ENCODE measurements at regions not wholly inside any gene's neighbourhood (a gene's known extent, or its start where the extent isn't known, plus 50 kb on each side); places are given as distances from the start of the nearest gene placed in this dataset.

GRCh38 chr3:177607589-177607988 is 410.3 kb upstream of the TBL1XR1 start:
- H3K4me1 ChIP-seq (replicated peaks; ENCODE audit: insufficient read depth): peaks cover 51% of the 10 kb centered on the region
- DNase-seq: no peak
- no peak overlapping the region for H2AFZ ChIP-seq
- no peaks in the 10 kb centered on the region for H3K36me3 ChIP-seq (ENCODE audit: low read depth)
- H3K9me2 ChIP-seq (ENCODE audit: insufficient read depth): 0 out of 2 replicates have a peak, but pooled peaks cover 3% of the 10 kb centered on the region
- peaks cover 29% of the 10 kb centered on the region for H3F3A ChIP-seq (ENCODE audit: insufficient read depth, low read depth)
- no peaks in the 10 kb centered on the region for H4K20me1 ChIP-seq (ENCODE audit: insufficient read depth)
- no peak for TF ChIP-seq CTCF (conservative IDR thresholded peaks at IDR 0.05)
- TF ChIP-seq EZH2 (IDR thresholded peaks at IDR 0.05; ENCODE audit: low read depth): no peak
- no peak overlapping the region for H3K4me2 ChIP-seq
- ChIA-PET POLR2A (ENCODE audit: unreplicated experiment) (no interaction called here), CTCF (no interaction called here)
- peaks cover 22% of the 10 kb centered on the region; the same call in 1 of the 2 replicates for H3K9me3 ChIP-seq (ENCODE audit: insufficient read depth, low read depth)
- H3K27ac ChIP-seq: no peak overlapping the region
- H3K27me3 ChIP-seq (ENCODE audit: insufficient read depth, low read depth): no peaks in the 10 kb centered on the region
- H3K4me3 ChIP-seq: no peak overlapping the region
- intact Hi-C loops (cut with micrococcal nuclease; ENCODE audit: unreplicated experiment): no loop called here
- BruUV-seq (replicated peaks): no TSS peak
- H3K79me2 ChIP-seq (ENCODE audit: low read depth): no peaks in the 10 kb centered on the region

- H3K9me3 ChIP-seq (ENCODE audit: insufficient read depth, low read depth): peaks cover 29% of the 10 kb centered on the region; the same call in 1 of the 2 replicates
- no peak overlapping the region for H3K4me2 ChIP-seq
- DNase-seq: no peak
- H3K36me3 ChIP-seq (ENCODE audit: low read depth): no peaks in the 10 kb centered on the region
- no peak overlapping the region for H2AFZ ChIP-seq
- no peak overlapping the region for H3K4me3 ChIP-seq
- BruUV-seq (replicated peaks): no TSS peak
- 0 out of 2 replicates have a peak, but pooled peaks cover 3% of the 10 kb centered on the region for H3K9me2 ChIP-seq (ENCODE audit: insufficient read depth)
- ChIA-PET POLR2A (ENCODE audit: unreplicated experiment) (no interaction called here), CTCF (no interaction called here)
- H3K79me2 ChIP-seq (ENCODE audit: low read depth): no peaks in the 10 kb centered on the region
- no peak overlapping the region for H3K27ac ChIP-seq
- intact Hi-C loops (cut with micrococcal nuclease; ENCODE audit: unreplicated experiment): no loop called here
- H3K4me1 ChIP-seq (replicated peaks; ENCODE audit: insufficient read depth): peaks cover 43% of the 10 kb centered on the region
- TF ChIP-seq EZH2 (IDR thresholded peaks at IDR 0.05; ENCODE audit: low read depth) (no peak), CTCF (conservative IDR thresholded peaks at IDR 0.05) (no peak)
- H3F3A ChIP-seq (ENCODE audit: insufficient read depth, low read depth): peaks cover 20% of the 10 kb centered on the region
- no peaks in the 10 kb centered on the region for H4K20me1 ChIP-seq (ENCODE audit: insufficient read depth)
- no peaks in the 10 kb centered on the region for H3K27me3 ChIP-seq (ENCODE audit: insufficient read depth, low read depth)
These were observed 411.2 kb upstream of the TBL1XR1 start for GRCh38 chr3:177608443-177608842.

- no peaks in the 10 kb centered on the region for H4K20me1 ChIP-seq (ENCODE audit: insufficient read depth)
- no peak overlapping the region for H3K4me2 ChIP-seq
- ChIA-PET CTCF (no interaction called here), POLR2A (ENCODE audit: unreplicated experiment) (no interaction called here)
- no peak overlapping the region for H2AFZ ChIP-seq
- intact Hi-C loops (cut with micrococcal nuclease; ENCODE audit: unreplicated experiment): loop anchor here (10.0 kb wide), 1 partner anchor 545 kb away; no protein-coding TSS in a partner anchor
- no peaks in the 10 kb centered on the region for H3K79me2 ChIP-seq (ENCODE audit: low read depth)
- TF ChIP-seq EZH2 (IDR thresholded peaks at IDR 0.05; ENCODE audit: low read depth) (no peak), CTCF (conservative IDR thresholded peaks at IDR 0.05) (no peak)
- no peaks in the 10 kb centered on the region for H3K27me3 ChIP-seq (ENCODE audit: insufficient read depth, low read depth)
- BruUV-seq (replicated peaks): no TSS peak
- 0 out of 2 replicates have a peak, but pooled peaks cover 3% of the 10 kb centered on the region for H3K9me2 ChIP-seq (ENCODE audit: insufficient read depth)
- no peak overlapping the region for H3K27ac ChIP-seq
- peaks cover 12% of the 10 kb centered on the region; the same call in 1 of the 2 replicates for H3F3A ChIP-seq (ENCODE audit: insufficient read depth, low read depth)
- H3K4me3 ChIP-seq: no peak overlapping the region
- no peak for DNase-seq
- peaks cover 41% of the 10 kb centered on the region for H3K9me3 ChIP-seq (ENCODE audit: insufficient read depth, low read depth)
- peaks cover 43% of the 10 kb centered on the region for H3K4me1 ChIP-seq (replicated peaks; ENCODE audit: insufficient read depth)
- H3K36me3 ChIP-seq (ENCODE audit: low read depth): no peaks in the 10 kb centered on the region
These were observed 412.3 kb upstream of the TBL1XR1 start for GRCh38 chr3:177609613-177610012.

Measured in PC-9 (cell line).